NCI-H146 treated with DMSO at 0.1 percent for 48 hours (cell line): ENCODE measurements at regions not wholly inside any gene's neighbourhood (a gene's known extent, or its start where the extent isn't known, plus 50 kb on each side); places are given as distances from the start of the nearest gene placed in this dataset.
A peak's percentile ranks its signal among the peaks of the same experiment; 100 is the strongest.
"Not testable (repeated sequence)": the region's sequence is repeated elsewhere in the genome, so short reads cannot be mapped to it uniquely, and the experiment has no call there.

Experiments used
- DNase-seq: peaks from one replicate; lab custom pipeline; 2025; ENCODE audit not compliant: unreplicated experiment; lab: John Stamatoyannopoulos, UW

DNA sequence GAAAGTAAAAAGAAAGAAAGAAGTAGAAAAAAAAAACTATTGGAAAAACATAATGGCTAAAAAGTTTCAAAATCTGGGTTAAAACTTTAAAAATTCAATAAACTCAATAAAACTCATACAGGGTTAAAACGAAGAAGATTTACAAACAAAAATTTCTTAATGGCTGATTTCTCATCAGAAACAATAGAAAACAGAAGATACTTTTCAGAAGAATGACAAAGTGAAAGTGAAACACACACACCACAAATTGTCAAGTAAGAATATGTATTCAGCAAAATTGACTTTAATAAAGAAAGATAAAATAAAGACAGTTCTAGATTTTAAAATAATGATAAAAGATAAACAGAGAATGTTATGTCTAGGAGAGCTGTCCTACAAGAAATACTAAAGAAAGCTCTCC lies 618.9 kb upstream of the GJE1 start:
- DNase-seq: no peak

GRCh38 chr6:141510803-141511202 lies 621.9 kb upstream of the GJE1 start:
- DNase-seq: no peak

DNA sequence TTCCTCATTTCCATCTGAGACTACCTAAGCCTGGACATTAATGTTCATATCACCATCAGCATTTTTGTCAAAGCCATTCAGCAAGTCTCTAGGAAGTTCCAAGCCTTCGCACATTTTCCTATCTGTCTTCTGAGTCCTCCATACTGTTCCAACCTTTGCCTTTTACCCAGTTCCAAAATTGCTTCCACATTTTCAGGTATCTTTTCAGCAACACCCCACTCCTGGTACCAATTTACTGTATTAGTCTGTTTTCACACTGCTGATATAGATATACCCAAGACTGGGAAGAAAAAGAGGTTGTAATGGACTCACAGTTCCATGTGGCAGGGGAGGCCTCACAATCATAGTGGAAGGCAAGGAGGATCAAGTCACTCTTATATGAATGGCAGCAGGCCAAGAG lies 626.7 kb upstream of the GJE1 start:
- not testable (repeated sequence) for DNase-seq

- not testable (repeated sequence) for DNase-seq
Observed at GRCh38 chr6:141504318-141504717, 628.4 kb upstream of the GJE1 start.

GRCh38 chr6:141501616-141502015 lies 631.1 kb upstream of the GJE1 start:
- DNase-seq: no peak

- DNase-seq: no peak
Observed at GRCh38 chr6:141498977-141499376, 633.7 kb upstream of the GJE1 start.

GRCh38 chr6:141492521-141493284 lies 640.0 kb upstream of the GJE1 start:
- no peak for DNase-seq

DNA sequence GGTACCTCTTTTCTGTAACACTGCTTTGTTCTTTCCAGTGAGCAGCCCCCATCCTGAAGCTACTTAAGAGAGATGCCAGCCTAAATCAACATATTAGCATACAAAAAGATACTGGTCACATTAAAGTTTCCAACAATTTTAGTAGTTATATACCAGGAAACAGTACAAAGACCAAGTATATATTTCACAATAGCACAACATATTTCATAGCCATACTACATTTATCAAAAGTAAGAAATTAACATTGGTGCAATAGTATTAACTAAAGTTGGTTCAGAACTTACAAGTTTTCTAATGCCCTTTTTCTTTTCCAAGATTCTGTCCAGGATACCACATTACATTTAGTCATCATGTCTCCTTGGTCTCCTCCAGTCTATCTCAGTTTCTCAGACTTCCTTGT lies 641.0 kb upstream of the GJE1 start:
- no peak for DNase-seq

GRCh38 chr6:141490982-141491381 lies 641.7 kb upstream of the GJE1 start:
- no peak for DNase-seq

GRCh38 chr6:141488488-141488887 lies 644.2 kb upstream of the GJE1 start:
- DNase-seq: no peak

DNA sequence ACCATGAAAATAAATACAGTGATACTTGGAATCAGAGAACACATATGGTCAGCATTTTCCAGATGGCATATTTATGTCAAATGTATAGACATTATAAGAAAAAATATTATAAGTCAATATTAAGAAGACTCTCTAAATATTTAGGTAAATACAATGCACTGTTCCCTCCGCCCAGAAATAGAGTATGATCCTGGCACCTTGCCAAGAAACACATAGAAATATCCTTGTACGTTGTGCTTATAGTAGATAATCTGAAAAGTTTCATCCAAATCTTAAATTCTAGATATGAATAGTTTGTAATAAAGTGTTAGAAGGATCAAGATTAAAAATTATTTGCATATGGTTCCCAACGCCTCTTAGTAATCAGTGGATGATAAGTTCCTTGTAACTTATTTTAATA lies 645.8 kb upstream of the GJE1 start:
- no peak for DNase-seq

DNA sequence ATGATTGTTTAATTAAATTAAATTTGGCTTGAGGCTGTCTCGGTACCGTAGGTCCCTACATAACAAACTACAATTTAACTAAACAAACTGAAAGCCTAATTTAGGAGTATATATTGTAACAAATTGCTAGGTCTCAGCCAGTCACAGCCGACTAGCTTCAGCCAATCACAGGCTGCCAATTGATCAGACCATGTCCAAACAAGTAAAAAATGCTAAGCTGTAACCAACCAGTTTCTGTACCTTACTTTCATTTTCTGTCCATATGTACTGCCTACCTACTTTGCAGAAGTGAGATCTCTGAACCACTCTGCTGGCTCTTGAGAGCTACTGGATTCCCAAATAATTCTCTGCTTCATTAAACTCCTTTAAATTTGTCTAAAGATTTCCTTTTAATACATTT lies 648.0 kb upstream of the GJE1 start:
- DNase-seq: no peak

GRCh38 chr6:141483598-141484061 lies 649.1 kb upstream of the GJE1 start:
- DNase-seq: peak; percentile 86

DNA sequence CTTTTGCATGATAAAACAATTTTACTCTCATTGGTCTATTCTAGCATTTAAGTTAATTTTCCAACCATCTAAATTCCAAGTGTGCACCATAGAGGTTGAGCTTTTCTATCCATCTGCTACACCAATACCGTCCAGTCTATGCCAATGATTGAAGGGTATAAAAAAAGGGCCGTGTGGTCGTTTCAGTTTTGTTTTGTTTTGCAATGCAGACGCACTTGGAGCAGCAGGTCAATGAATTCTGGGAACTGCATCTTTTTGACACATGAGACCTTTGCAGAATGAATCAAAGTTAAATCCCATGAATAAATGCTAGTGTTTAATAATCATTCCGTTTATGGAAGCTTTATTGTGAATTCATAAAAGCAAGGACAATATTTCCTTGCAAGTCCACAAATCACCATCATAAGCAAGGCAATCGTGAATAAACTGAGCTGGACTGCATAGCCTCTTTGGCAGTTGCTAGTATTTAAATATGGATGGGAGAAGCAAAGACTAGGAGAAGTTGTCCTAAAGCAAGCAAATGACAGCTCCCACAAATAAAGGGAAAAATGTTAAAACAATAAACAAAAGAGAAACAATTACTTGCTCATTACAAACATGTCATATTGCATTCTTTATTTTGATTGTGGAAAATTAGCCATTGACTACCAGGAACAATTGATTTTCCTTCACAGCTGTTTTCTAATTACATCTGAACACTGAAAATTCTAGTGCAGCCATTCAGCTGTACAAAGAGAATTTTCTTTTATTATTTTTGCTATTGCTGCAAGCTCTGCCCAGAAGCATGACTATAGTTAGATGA lies 649.7 kb upstream of the GJE1 start:
- DNase-seq: peak; percentile 91

- DNase-seq: no peak
Observed at GRCh38 chr6:141475259-141475658, 657.5 kb upstream of the GJE1 start.

GRCh38 chr6:141472162-141472928 lies 660.4 kb upstream of the GJE1 start:
- no peak for DNase-seq

DNA sequence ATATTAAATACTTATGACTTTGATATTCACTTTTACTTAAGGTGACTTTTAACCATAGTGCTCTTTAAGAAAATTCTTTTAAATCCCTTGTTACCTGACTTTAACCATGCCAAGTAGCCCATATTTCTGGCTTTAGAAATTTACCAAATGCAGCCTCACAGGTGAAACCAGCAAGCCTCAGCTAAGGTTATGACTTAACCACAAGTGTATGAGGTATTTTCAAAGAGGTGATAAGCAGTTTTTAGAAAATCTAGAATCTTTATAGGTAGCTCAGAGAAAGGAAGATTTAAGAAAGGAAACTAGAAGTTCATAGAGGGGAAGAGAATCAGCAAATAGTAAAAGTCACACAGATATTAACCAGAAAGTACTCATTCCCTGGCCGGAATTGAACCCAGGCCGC lies 661.9 kb upstream of the GJE1 start:
- no peak for DNase-seq

DNA sequence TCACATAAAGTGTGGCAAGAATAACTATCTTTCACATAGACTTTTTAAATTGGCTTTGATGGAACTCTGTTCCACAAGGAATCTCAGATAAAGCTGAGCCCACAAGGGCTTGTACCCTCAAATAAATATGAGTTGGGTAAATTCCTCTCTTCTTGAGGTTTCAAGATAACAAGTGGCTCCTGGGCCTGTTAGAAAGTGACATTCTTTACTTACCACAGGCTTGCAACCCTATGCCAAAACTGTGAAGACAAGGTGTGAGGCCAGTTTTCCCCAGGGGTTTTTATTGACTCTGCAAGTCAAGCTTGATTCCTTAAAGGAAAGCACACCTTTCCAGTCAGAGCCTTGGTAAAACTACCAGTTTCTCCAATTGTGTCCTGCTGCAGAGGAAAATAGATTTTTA lies 664.8 kb upstream of the GJE1 start:
- DNase-seq: no peak

DNA sequence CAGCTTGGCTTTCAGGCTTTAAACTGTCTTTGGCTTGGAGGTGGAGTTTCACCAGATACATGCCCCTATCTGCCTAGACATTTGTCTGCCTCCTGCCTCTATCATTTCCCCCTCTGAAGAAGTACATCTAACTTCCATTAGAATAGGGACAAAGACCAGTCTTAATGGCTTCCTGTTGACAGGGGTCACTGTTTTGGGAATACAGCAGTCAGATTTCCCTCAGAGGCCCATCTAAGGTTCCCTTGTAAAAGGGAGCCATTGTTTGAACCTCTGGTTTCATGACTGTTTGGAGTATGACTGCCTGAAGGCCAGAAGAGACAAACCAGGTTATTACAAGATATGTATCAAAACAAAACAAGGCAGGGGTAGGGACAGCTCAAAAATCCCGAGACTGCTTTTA lies 665.7 kb upstream of the GJE1 start:
- no peak for DNase-seq

DNA sequence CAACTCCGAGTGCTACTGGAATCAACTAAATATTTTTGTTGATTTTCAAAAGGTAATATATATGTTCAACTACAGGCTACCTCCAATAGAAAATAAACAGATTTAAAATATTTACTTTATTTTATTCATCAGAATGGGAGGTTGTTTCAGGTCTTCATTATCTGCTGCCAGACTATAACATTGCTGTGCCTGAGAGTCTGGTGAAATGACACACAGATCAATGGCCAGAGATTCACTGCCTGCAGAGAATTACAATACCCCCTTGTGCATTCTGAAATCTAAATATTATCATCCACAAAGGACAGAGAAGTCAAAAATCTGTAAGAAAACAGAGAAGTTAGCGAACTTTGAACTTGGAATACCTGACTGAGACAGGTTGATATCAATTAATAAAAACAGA lies 667.8 kb upstream of the GJE1 start:
- peak; percentile 59 for DNase-seq

- peak; percentile 97 for DNase-seq
Observed at GRCh38 chr6:141464490-141464889, 668.2 kb upstream of the GJE1 start.
